WTC11 (cell line): ENCODE measurements at regions not wholly inside any gene's neighbourhood (a gene's known extent, or its start where the extent isn't known, plus 50 kb on each side); places are given as distances from the start of the nearest gene placed in this dataset.

ENCODE experiments used
- ATAC-seq: fragments of 200-7000 bp; cut with Tn5 transposase; 2 replicates; pipeline ENCODE4 v1.10.0; 2021; ENCODE audit warnings: mild to moderate bottlenecking, moderate library complexity
- CTCF ChIA-PET: fragments of 300-600 bp; sonication (Branson Sonifier 250); formaldehyde crosslinking; loops from one replicate; lab custom pipeline; 2021; ENCODE audit warnings: antibody characterized with exemption; lab: Charles Lee
- POLR2A ChIA-PET: fragments of 350-600 bp; sonication (Branson Sonifier 250); formaldehyde crosslinking; loops from one replicate; lab custom pipeline; 2021; ENCODE audit warnings: antibody characterized with exemption; lab: Charles Lee
- DNase-seq: peaks from one replicate; pipeline ENCODE4 v3.0.0; 2021; ENCODE audit warnings: low spot score
- H3K27ac Mint-ChIP-seq: 2 replicates; pipeline ENCODE4 v1.8.0; 2021; ENCODE audit warnings: mixed read lengths
- H3K27me3 Mint-ChIP-seq: 2 replicates; pipeline ENCODE4 v1.8.0; 2021; ENCODE audit warnings: low read depth, mild to moderate bottlenecking, moderate library complexity, mixed read lengths
- H3K36me3 Mint-ChIP-seq: 2 replicates; pipeline ENCODE4 v1.8.0; 2021; ENCODE audit warnings: mixed read lengths
- H3K4me1 Mint-ChIP-seq: 2 replicates; pipeline ENCODE4 v1.8.0; 2022; ENCODE audit warnings: mixed read lengths
- H3K4me3 Mint-ChIP-seq: 2 replicates; pipeline ENCODE4 v1.8.0; 2021; ENCODE audit warnings: mild to moderate bottlenecking, moderate library complexity, mixed read lengths
- H3K9me3 Mint-ChIP-seq: 2 replicates; pipeline ENCODE4 v1.8.0; 2021; ENCODE audit warnings: mixed read lengths
- ARID4B ChIP-seq: sonication (generic); formaldehyde crosslinking; IDR thresholded peaks from 2 replicates; pipeline ENCODE4 v1.8.0; 2023; ENCODE audit warnings: missing genetic modification reagents, mild to moderate bottlenecking, borderline replicate concordance
- ATF2 ChIP-seq: sonication (generic); formaldehyde crosslinking; IDR thresholded peaks from 2 replicates; pipeline ENCODE4 v1.8.1; 2022; ENCODE audit warnings: low read depth, missing genetic modification reagents, borderline replicate concordance
- ATF6 ChIP-seq: sonication (generic); formaldehyde crosslinking; IDR thresholded peaks from 2 replicates; pipeline ENCODE4 v1.8.1; 2023; ENCODE audit warnings: mild to moderate bottlenecking, missing genetic modification reagents
- CDX4 ChIP-seq: fragments of 250-450 bp; sonication (Bioruptor Pico); IDR thresholded peaks from 2 replicates; pipeline ENCODE4 v1.9.0; 2021; ENCODE audit warnings: moderate library complexity, mild to moderate bottlenecking, inconsistent platforms, borderline replicate concordance
- ERG ChIP-seq: fragments of 250-450 bp; sonication (Bioruptor Pico); IDR thresholded peaks from 2 replicates; pipeline ENCODE4 v1.8.0; 2021; ENCODE audit warnings: mild to moderate bottlenecking
- ESRRA ChIP-seq: sonication (generic); formaldehyde crosslinking; IDR thresholded peaks from 2 replicates; pipeline ENCODE4 v1.8.1; 2022; ENCODE audit warnings: mild to moderate bottlenecking, missing genetic modification reagents, borderline replicate concordance
- HMGA2 ChIP-seq: fragments of 250-450 bp; sonication (Bioruptor Pico); IDR thresholded peaks from 2 replicates; pipeline ENCODE4 v1.4.0; 2021; ENCODE audit warnings: mild to moderate bottlenecking, moderate library complexity
- IRF2 ChIP-seq: sonication (generic); formaldehyde crosslinking; IDR thresholded peaks from 2 replicates; pipeline ENCODE4 v1.8.0; 2022; ENCODE audit warnings: low read depth, missing genetic modification reagents, borderline replicate concordance
- JUN ChIP-seq: sonication (generic); formaldehyde crosslinking; IDR thresholded peaks from 2 replicates; pipeline ENCODE4 v1.8.0; 2023; ENCODE audit warnings: mild to moderate bottlenecking, missing genetic modification reagents
- NFATC4 ChIP-seq: fragments of 250-450 bp; sonication (Bioruptor Pico); IDR thresholded peaks from 2 replicates; pipeline ENCODE4 v1.9.0; 2021; ENCODE audit warnings: mild to moderate bottlenecking
- NFE2L1 ChIP-seq: sonication (generic); formaldehyde crosslinking; IDR thresholded peaks from 2 replicates; pipeline ENCODE4 v1.8.1; 2023; ENCODE audit warnings: missing genetic modification reagents
- NR1H2 ChIP-seq: sonication (generic); formaldehyde crosslinking; IDR thresholded peaks from 2 replicates; pipeline ENCODE4 v1.9.0; 2021; ENCODE audit warnings: mild to moderate bottlenecking, moderate library complexity, missing genetic modification reagents
- TEAD4 ChIP-seq: sonication (generic); formaldehyde crosslinking; IDR thresholded peaks from 2 replicates; pipeline ENCODE4 v1.8.0; 2022; ENCODE audit warnings: mild to moderate bottlenecking, missing genetic modification reagents
- TP53 ChIP-seq: sonication (generic); formaldehyde crosslinking; IDR thresholded peaks from 2 replicates; pipeline ENCODE4 v1.8.1; 2023; ENCODE audit warnings: mild to moderate bottlenecking, missing genetic modification reagents
- ZNF138 ChIP-seq: sonication (generic); formaldehyde crosslinking; conservative IDR thresholded peaks from 2 replicates; pipeline ENCODE4 v1.8.1; 2022; ENCODE audit warnings: mild to moderate bottlenecking, moderate library complexity, missing genetic modification reagents
- ZNF232 ChIP-seq: sonication (generic); formaldehyde crosslinking; IDR thresholded peaks from 2 replicates; pipeline ENCODE4 v1.8.0; 2022; ENCODE audit warnings: mild to moderate bottlenecking, missing genetic modification reagents
- ZNF263 ChIP-seq: sonication (generic); formaldehyde crosslinking; IDR thresholded peaks from 2 replicates; pipeline ENCODE4 v1.8.1; 2022; ENCODE audit warnings: low read depth, mild to moderate bottlenecking, moderate library complexity, missing genetic modification reagents
- ZNF512 ChIP-seq: sonication (generic); formaldehyde crosslinking; IDR thresholded peaks from 2 replicates; pipeline ENCODE4 v1.8.1; 2022; ENCODE audit warnings: missing genetic modification reagents, borderline replicate concordance
- ZSCAN18 ChIP-seq: fragments of 250-450 bp; sonication (Bioruptor Pico); IDR thresholded peaks from 2 replicates; pipeline ENCODE4 v2.1.2; 2022; ENCODE audit warnings: mild to moderate bottlenecking, moderate library complexity

- H3K36me3 Mint-ChIP-seq: no peaks in the 10 kb centered on the region
- H3K27ac Mint-ChIP-seq: no peak overlapping the region
- TF ChIP-seq CDX4 (CRISPR knock-in tag) (no peak), HMGA2 (CRISPR knock-in tag) (no peak), NR1H2 (no peak), JUN (CRISPR knock-in tag) (no peak), ZNF263 (CRISPR knock-in tag) (no peak), ZNF232 (CRISPR knock-in tag) (no peak), ARID4B (CRISPR knock-in tag) (no peak), ESRRA (CRISPR knock-in tag) (no peak), NFE2L1 (no peak), ZSCAN18 (CRISPR knock-in tag) (no peak), NFATC4 (no peak), ZNF138 (CRISPR knock-in tag) (no peak)
- H3K9me3 Mint-ChIP-seq: peaks cover 8% of the 10 kb centered on the region
- no peaks in the 10 kb centered on the region; the same call in none of the 2 replicates for H3K27me3 Mint-ChIP-seq
- ATAC-seq: no peak
- H3K4me3 Mint-ChIP-seq: no peak overlapping the region
- no peak for DNase-seq
- ChIA-PET POLR2A (no interaction called here), CTCF (no interaction called here)
- no peaks in the 10 kb centered on the region for H3K4me1 Mint-ChIP-seq
Observed at GRCh38 chr12:100675432-100675831, 101.9 kb downstream of the GAS2L3 start.

GRCh38 chr12:100681074-100681473 lies 107.6 kb downstream of the GAS2L3 start:
- ATAC-seq: peak; percentile 70
- TF ChIP-seq IRF2 (CRISPR knock-in tag): no peak
- no peak for TF ChIP-seq ERG (CRISPR knock-in tag)
- no peak for TF ChIP-seq ATF6
- no peak for TF ChIP-seq ZNF512 (CRISPR knock-in tag)
- TF ChIP-seq ESRRA (CRISPR knock-in tag): no peak
- TF ChIP-seq ZNF138 (CRISPR knock-in tag): no peak
- TF ChIP-seq TP53 (CRISPR knock-in tag): no peak
- TF ChIP-seq HMGA2 (CRISPR knock-in tag): no peak
- no peak for TF ChIP-seq TEAD4 (CRISPR knock-in tag)
- no peak for TF ChIP-seq ATF2 (CRISPR knock-in tag)

More at GRCh38 chr12:100681074-100681473, 107.6 kb downstream of the GAS2L3 start:
- ChIA-PET POLR2A (no interaction called here), CTCF (interaction anchor here (0.7 to 5.1 kb wide), 2 partner anchors 9 to 126 kb away, joined by 3 to 33 read pairs; no protein-coding TSS in a partner anchor)
- peaks cover 17% of the 10 kb centered on the region for H3K36me3 Mint-ChIP-seq
- peaks cover 3% of the 10 kb centered on the region for H3K27me3 Mint-ChIP-seq
- no peak overlapping the region for H3K4me3 Mint-ChIP-seq
- no peak overlapping the region for H3K27ac Mint-ChIP-seq
- peaks cover 43% of the 10 kb centered on the region for H3K9me3 Mint-ChIP-seq
- no peak for DNase-seq
- 0 out of 2 replicates have a peak, but pooled peaks cover 3% of the 10 kb centered on the region for H3K4me1 Mint-ChIP-seq
